ENCODE measurements at regions not wholly inside any gene's neighbourhood (a gene's known extent, or its start where the extent isn't known, plus 50 kb on each side); places are given as distances from the start of the nearest gene placed in this dataset.

- ChIA-PET CTCF (no interaction called here), POLR2A (ENCODE audit: low non-redundant PET) (no interaction called here)
- no peak for TF ChIP-seq CTCF (conservative IDR thresholded peaks at IDR 0.05; ENCODE audit: low read depth)
- no peak overlapping the region for H3K27ac ChIP-seq
- no peak for DNase-seq (ENCODE audit: low spot score)
Measured at GRCh38 chr5:89246252-89246651, 363.3 kb upstream of the MEF2C start.

DNA sequence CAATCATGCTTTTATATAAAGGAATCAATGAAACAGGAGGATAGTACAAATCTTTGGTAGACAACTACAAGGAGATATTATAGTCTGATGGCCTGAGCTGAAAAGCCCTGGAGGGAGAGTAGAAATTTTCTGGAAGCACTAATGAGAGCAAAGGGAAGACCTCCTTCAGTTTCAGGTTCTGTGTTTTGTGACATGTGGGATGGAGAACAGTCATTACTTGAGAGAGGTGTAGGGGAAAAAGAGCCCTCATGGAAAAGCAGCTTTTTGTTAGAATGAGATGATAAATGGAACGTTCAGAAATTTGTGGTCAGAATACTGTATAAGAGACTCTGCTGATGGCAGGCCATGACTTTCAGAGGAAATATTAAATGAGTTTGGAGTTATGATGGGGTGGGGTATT lies 360.6 kb upstream of the MEF2C start:
- H3K27ac ChIP-seq: no peak overlapping the region
- POLR2A ChIA-PET (ENCODE audit: low non-redundant PET): no interaction called here
- CTCF ChIA-PET: no interaction called here
- TF ChIP-seq CTCF (conservative IDR thresholded peaks at IDR 0.05; ENCODE audit: low read depth): no peak
- DNase-seq (ENCODE audit: low spot score): no peak

DNA sequence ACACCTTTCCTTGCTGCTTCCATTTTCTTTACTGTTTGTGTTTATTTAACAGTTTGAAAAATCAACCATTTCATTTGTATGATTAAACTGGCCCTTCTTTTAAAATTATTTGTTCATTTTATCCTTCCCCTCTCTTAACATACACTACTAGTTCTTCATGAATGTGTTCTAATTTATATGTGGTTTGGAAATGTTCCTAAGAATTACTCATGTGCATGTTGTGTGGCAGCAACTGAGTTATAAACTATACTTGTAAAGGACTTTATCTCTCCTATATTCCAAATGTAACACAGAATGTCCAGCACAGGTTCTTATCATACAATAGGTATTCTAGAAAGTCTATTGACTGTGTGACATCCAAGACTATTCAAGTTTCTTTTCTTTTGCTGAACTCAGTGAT lies 358.2 kb upstream of the MEF2C start:
- POLR2A ChIA-PET (ENCODE audit: low non-redundant PET): no interaction called here
- no peak for DNase-seq (ENCODE audit: low spot score)
- CTCF ChIA-PET: no interaction called here
- H3K27ac ChIP-seq: no peak overlapping the region
- TF ChIP-seq CTCF (conservative IDR thresholded peaks at IDR 0.05; ENCODE audit: low read depth): no peak

DNA sequence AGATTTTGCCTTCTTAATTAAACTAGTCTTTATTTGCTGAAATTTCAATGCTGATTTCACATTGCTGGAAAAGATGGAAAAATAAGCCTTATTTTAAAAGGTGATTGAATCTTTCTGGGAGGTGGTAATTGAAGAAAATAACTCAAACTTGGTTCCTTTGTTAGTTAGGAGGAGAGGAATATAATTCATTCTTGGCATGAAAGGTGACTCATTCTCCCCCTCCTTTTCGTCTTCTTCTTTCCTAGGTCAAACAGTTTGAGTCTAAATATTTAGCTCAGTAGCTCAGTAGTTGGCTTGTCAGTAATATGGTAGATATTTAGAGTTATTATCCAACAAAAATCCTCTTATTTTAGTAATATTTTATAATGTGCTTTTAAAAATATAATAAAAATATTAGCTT lies 353.9 kb upstream of the MEF2C start:
- no peak for DNase-seq (ENCODE audit: low spot score)
- POLR2A ChIA-PET (ENCODE audit: low non-redundant PET): no interaction called here
- TF ChIP-seq CTCF (conservative IDR thresholded peaks at IDR 0.05; ENCODE audit: low read depth): no peak
- CTCF ChIA-PET: no interaction called here
- H3K27ac ChIP-seq: no peak overlapping the region

- no peak for DNase-seq (ENCODE audit: low spot score)
- H3K27ac ChIP-seq: no peak overlapping the region
- no peak for TF ChIP-seq CTCF (conservative IDR thresholded peaks at IDR 0.05; ENCODE audit: low read depth)
- ChIA-PET POLR2A (ENCODE audit: low non-redundant PET) (no interaction called here), CTCF (no interaction called here)
Measured at GRCh38 chr5:89233462-89233861, 350.5 kb upstream of the MEF2C start.

- ChIA-PET POLR2A (ENCODE audit: low non-redundant PET) (no interaction called here), CTCF (interaction anchor here (0.6 kb wide), 2 partner anchors 563 to 569 kb away, joined by 3 to 4 read pairs; no protein-coding TSS in a partner anchor)
- no peak overlapping the region for H3K27ac ChIP-seq
- TF ChIP-seq CTCF (conservative IDR thresholded peaks at IDR 0.05; ENCODE audit: low read depth): no peak
- no peak for DNase-seq (ENCODE audit: low spot score)
Measured at GRCh38 chr5:89232139-89232603, 349.2 kb upstream of the MEF2C start.

- H3K27ac ChIP-seq: no peak overlapping the region
- TF ChIP-seq CTCF (conservative IDR thresholded peaks at IDR 0.05; ENCODE audit: low read depth): no peak
- ChIA-PET POLR2A (ENCODE audit: low non-redundant PET) (no interaction called here), CTCF (no interaction called here)
- DNase-seq (ENCODE audit: low spot score): no peak
Measured at GRCh38 chr5:89230178-89230577, 347.2 kb upstream of the MEF2C start.
